ENCODE measurements at regions not wholly inside any gene's neighbourhood (a gene's known extent, or its start where the extent isn't known, plus 50 kb on each side); places are given as distances from the start of the nearest gene placed in this dataset.

- no peak overlapping the region for H3K4me3 ChIP-seq (replicated peaks in 1 of 3; ENCODE audit: insufficient read depth in 1 of 3, low read depth in 2 of 3, low read length in 3 of 3)
- ATAC-seq = no peak
- BruUV-seq (replicated peaks) = no TSS peak
- H3K4me2 ChIP-seq (ENCODE audit: low read depth, low read length) = no peak overlapping the region
- H3K4me1 ChIP-seq (ENCODE audit: insufficient read depth, low read length) = no peaks in the 10 kb centered on the region
- WGBS (ENCODE audit: low lambda C conversion rate) = 15% methylated on average over 1 of the region's 1 CpG
- in situ Hi-C loops (cut with HindIII; ENCODE audit: extremely low pct_ligation_motif_present, low pct_unique_long_range_greater_than_20kb) (no loop called here), intact Hi-C loops (cut with micrococcal nuclease; ENCODE audit: unreplicated experiment) (no loop called here)
- H2AFZ ChIP-seq (ENCODE audit: low read length) = no peak overlapping the region
- no peak overlapping the region for H3K9ac ChIP-seq (ENCODE audit: insufficient read depth, low read depth, low read length)
- no peaks in the 10 kb centered on the region for H3K9me3 ChIP-seq (ENCODE audit: low read length)
- no peak for DNase-seq (ENCODE audit: low spot score)
- no peaks in the 10 kb centered on the region for H4K20me1 ChIP-seq (ENCODE audit: insufficient read depth, low read length)
- ChIA-PET CTCF (ENCODE audit: low intra/inter-chr PET ratio, low total read pairs) (no interaction called here), POLR2A (no interaction called here)
- H3K79me2 ChIP-seq (ENCODE audit: insufficient read depth, low read length) = no peaks in the 10 kb centered on the region
- H3K27me3 ChIP-seq (ENCODE audit: control insufficient read depth in 1 of 2, insufficient read depth in 2 of 2, low read length in 2 of 2) = no peaks in the 10 kb centered on the region
- no peak for FAIRE-seq
- H3K27ac ChIP-seq (ENCODE audit: extremely low read length, insufficient read depth, low read length) = no peak overlapping the region
- no peaks in the 10 kb centered on the region for H3K36me3 ChIP-seq (replicated peaks in 1 of 2; ENCODE audit: control insufficient read depth in 1 of 2, insufficient read depth in 2 of 2, low read length in 2 of 2)
- no peak for TF ChIP-seq GLMP (CRISPR knock-in tag; IDR thresholded peaks at IDR 0.05; ENCODE audit: borderline replicate concordance)
- no peak for TF ChIP-seq DPF2 (CRISPR knock-in tag; IDR thresholded peaks at IDR 0.05; ENCODE audit: borderline replicate concordance, low read depth)
- no peak for TF ChIP-seq ELF4 (CRISPR knock-in tag; IDR thresholded peaks at IDR 0.05; ENCODE audit: borderline replicate concordance)
- no peak for TF ChIP-seq NFYC (CRISPR knock-in tag; IDR thresholded peaks at IDR 0.05)
- no peak for TF ChIP-seq KAT8 (CRISPR knock-in tag; IDR thresholded peaks at IDR 0.05)
- no peak for TF ChIP-seq THAP11 (CRISPR knock-in tag; IDR thresholded peaks at IDR 0.05)
- no peak for TF ChIP-seq ZBTB46 (CRISPR knock-in tag; IDR thresholded peaks at IDR 0.05; ENCODE audit: borderline replicate concordance)
- TF ChIP-seq ZNF253 (CRISPR knock-in tag; IDR thresholded peaks at IDR 0.05; ENCODE audit: borderline replicate concordance) = no peak
- TF ChIP-seq, protein P1, sequence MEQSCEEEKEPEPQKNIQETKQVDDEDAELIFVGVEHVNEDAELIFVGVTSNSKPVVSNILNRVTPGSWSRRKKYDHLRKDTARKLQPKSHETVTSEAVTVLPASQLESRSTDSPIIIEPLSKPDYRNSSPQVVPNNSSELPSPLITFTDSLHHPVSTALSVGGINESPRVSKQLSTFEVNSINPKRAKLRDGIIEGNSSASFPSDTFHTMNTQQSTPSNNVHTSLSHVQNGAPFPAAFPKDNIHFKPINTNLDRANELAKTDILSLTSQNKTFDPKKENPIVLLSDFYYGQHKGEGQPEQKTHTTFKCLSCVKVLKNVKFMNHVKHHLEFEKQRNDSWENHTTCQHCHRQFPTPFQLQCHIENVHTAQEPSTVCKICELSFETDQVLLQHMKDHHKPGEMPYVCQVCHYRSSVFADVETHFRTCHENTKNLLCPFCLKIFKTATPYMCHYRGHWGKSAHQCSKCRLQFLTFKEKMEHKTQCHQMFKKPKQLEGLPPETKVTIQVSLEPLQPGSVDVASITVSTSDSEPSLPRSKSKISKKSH (CRISPR knock-in tag; IDR thresholded peaks at IDR 0.05; ENCODE audit: borderline replicate concordance) = no peak
- TF ChIP-seq, protein P2, sequence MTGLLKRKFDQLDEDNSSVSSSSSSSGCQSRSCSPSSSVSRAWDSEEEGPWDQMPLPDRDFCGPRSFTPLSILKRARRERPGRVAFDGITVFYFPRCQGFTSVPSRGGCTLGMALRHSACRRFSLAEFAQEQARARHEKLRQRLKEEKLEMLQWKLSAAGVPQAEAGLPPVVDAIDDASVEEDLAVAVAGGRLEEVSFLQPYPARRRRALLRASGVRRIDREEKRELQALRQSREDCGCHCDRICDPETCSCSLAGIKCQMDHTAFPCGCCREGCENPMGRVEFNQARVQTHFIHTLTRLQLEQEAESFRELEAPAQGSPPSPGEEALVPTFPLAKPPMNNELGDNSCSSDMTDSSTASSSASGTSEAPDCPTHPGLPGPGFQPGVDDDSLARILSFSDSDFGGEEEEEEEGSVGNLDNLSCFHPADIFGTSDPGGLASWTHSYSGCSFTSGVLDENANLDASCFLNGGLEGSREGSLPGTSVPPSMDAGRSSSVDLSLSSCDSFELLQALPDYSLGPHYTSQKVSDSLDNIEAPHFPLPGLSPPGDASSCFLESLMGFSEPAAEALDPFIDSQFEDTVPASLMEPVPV (CRISPR knock-in tag; IDR thresholded peaks at IDR 0.05) = no peak
- TF ChIP-seq SNRNP70 (IDR thresholded peaks at IDR 0.05; ENCODE audit: low read depth, low read length) = no peak
- TF ChIP-seq TRIM24 (CRISPR knock-in tag; IDR thresholded peaks at IDR 0.05) = no peak
- TF ChIP-seq, protein P3, sequence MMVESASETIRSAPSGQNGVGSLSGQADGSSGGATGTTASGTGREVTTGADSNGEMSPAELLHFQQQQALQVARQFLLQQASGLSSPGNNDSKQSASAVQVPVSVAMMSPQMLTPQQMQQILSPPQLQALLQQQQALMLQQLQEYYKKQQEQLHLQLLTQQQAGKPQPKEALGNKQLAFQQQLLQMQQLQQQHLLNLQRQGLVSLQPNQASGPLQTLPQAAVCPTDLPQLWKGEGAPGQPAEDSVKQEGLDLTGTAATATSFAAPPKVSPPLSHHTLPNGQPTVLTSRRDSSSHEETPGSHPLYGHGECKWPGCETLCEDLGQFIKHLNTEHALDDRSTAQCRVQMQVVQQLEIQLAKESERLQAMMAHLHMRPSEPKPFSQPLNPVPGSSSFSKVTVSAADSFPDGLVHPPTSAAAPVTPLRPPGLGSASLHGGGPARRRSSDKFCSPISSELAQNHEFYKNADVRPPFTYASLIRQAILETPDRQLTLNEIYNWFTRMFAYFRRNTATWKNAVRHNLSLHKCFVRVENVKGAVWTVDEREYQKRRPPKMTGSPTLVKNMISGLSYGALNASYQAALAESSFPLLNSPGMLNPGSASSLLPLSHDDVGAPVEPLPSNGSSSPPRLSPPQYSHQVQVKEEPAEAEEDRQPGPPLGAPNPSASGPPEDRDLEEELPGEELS (CRISPR knock-in tag; IDR thresholded peaks at IDR 0.05) = no peak
- no peak for TF ChIP-seq TARDBP (CRISPR knock-in tag; IDR thresholded peaks at IDR 0.05)
- no peak for TF ChIP-seq ZNF136 (CRISPR knock-in tag; IDR thresholded peaks at IDR 0.05; ENCODE audit: low read depth)
Measured at GRCh38 chr14:44828023-44828422, 133.7 kb downstream of the KLHL28 start.

Data from HepG2 (cell line).